ENCODE measurements at regions not wholly inside any gene's neighbourhood (a gene's known extent, or its start where the extent isn't known, plus 50 kb on each side); places are given as distances from the start of the nearest gene placed in this dataset.

- TF ChIP-seq CTCF (conservative IDR thresholded peaks at IDR 0.05; ENCODE audit: low read length) (no peak), EZH2phosphoT487 (IDR thresholded peaks at IDR 0.05; ENCODE audit: borderline replicate concordance, low read depth, low read length) (no peak)
Observed at GRCh38 chr1:106979371-106979770, 77.1 kb upstream of the PRMT6 start.

Measured in OCI-LY7 (cell line).